ENCODE measurements at regions not wholly inside any gene's neighbourhood (a gene's known extent, or its start where the extent isn't known, plus 50 kb on each side); places are given as distances from the start of the nearest gene placed in this dataset.

- H3K9me3 ChIP-seq, result no peaks in the 10 kb centered on the region
- no peak for DNase-seq (ENCODE audit: low spot score in 2 of 2)
- 59% methylated on average over 7 of the region's 7 CpGs for WGBS
Measured at GRCh38 chr5:117261948-117262571, 687.4 kb upstream of the SEMA6A start.

GRCh38 chr5:117255211-117256027 is 680.8 kb upstream of the SEMA6A start:
- Histone ChIP-seq H3K27ac (no peak overlapping the region), H3K36me3 (no peaks in the 10 kb centered on the region), H3K4me3 (no peak overlapping the region), H3K27me3 (no peaks in the 10 kb centered on the region), H3K9me3 (no peaks in the 10 kb centered on the region), H3K4me1 (no peaks in the 10 kb centered on the region)
- no peak for DNase-seq (ENCODE audit: low spot score in 2 of 2)
- 85% methylated on average over 10 of the region's 10 CpGs for WGBS
- TF ChIP-seq POLR2AphosphoS5 (IDR thresholded peaks at IDR 0.05), result no peak
- TF ChIP-seq EP300 (IDR thresholded peaks at IDR 0.05), result no peak
- no peak for TF ChIP-seq CTCF (IDR thresholded peaks at IDR 0.05)
- TF ChIP-seq POLR2A (IDR thresholded peaks at IDR 0.05), result no peak

More at GRCh38 chr5:117261948-117262571, 687.4 kb upstream of the SEMA6A start:
- H3K27ac ChIP-seq, result no peak overlapping the region
- peaks cover 10% of the 10 kb centered on the region for H3K4me1 ChIP-seq
- H3K27me3 ChIP-seq, result no peaks in the 10 kb centered on the region
- TF ChIP-seq CTCF (IDR thresholded peaks at IDR 0.05) (no peak), POLR2AphosphoS5 (IDR thresholded peaks at IDR 0.05) (no peak), EP300 (IDR thresholded peaks at IDR 0.05) (no peak), POLR2A (IDR thresholded peaks at IDR 0.05) (no peak)
- H3K4me3 ChIP-seq, result no peak overlapping the region
- no peaks in the 10 kb centered on the region for H3K36me3 ChIP-seq

GRCh38 chr5:117252566-117252965 is 677.9 kb upstream of the SEMA6A start:
- no peaks in the 10 kb centered on the region for H3K27me3 ChIP-seq
- no peaks in the 10 kb centered on the region for H3K4me1 ChIP-seq
- no peak overlapping the region for H3K27ac ChIP-seq
- DNase-seq (ENCODE audit: low spot score in 2 of 2), result no peak
- no peak for TF ChIP-seq POLR2AphosphoS5 (IDR thresholded peaks at IDR 0.05)
- no peak for TF ChIP-seq EP300 (IDR thresholded peaks at IDR 0.05)
- TF ChIP-seq POLR2A (IDR thresholded peaks at IDR 0.05), result no peak
- TF ChIP-seq CTCF (IDR thresholded peaks at IDR 0.05), result no peak
- H3K9me3 ChIP-seq, result no peaks in the 10 kb centered on the region
- H3K4me3 ChIP-seq, result no peak overlapping the region
- H3K36me3 ChIP-seq, result no peaks in the 10 kb centered on the region

- H3K4me1 ChIP-seq, result no peaks in the 10 kb centered on the region
- no peak for DNase-seq (ENCODE audit: low spot score in 2 of 2)
- no peak overlapping the region for H3K27ac ChIP-seq
- no peaks in the 10 kb centered on the region for H3K27me3 ChIP-seq
- 81% methylated on average over 5 of the region's 5 CpGs for WGBS
- H3K9me3 ChIP-seq, result no peaks in the 10 kb centered on the region
- TF ChIP-seq POLR2A (IDR thresholded peaks at IDR 0.05) (no peak), CTCF (IDR thresholded peaks at IDR 0.05) (no peak), EP300 (IDR thresholded peaks at IDR 0.05) (no peak), POLR2AphosphoS5 (IDR thresholded peaks at IDR 0.05) (no peak)
- no peak overlapping the region for H3K4me3 ChIP-seq
- H3K36me3 ChIP-seq, result no peaks in the 10 kb centered on the region
Measured at GRCh38 chr5:117249086-117249815, 674.6 kb upstream of the SEMA6A start.

- Histone ChIP-seq H3K4me1 (no peaks in the 10 kb centered on the region), H3K27ac (no peak overlapping the region)
- no peak for DNase-seq (ENCODE audit: low spot score in 2 of 2)
Measured at GRCh38 chr5:117246424-117246823, 671.8 kb upstream of the SEMA6A start.

More at GRCh38 chr5:117246424-117246823, 671.8 kb upstream of the SEMA6A start:
- TF ChIP-seq POLR2A (IDR thresholded peaks at IDR 0.05) (no peak), EP300 (IDR thresholded peaks at IDR 0.05) (no peak), CTCF (IDR thresholded peaks at IDR 0.05) (no peak), POLR2AphosphoS5 (IDR thresholded peaks at IDR 0.05) (no peak)
- Histone ChIP-seq H3K36me3 (no peaks in the 10 kb centered on the region), H3K9me3 (no peaks in the 10 kb centered on the region), H3K27me3 (no peaks in the 10 kb centered on the region), H3K4me3 (no peak overlapping the region)
